DMS53 (cell line): ENCODE measurements at regions not wholly inside any gene's neighbourhood (a gene's known extent, or its start where the extent isn't known, plus 50 kb on each side); places are given as distances from the start of the nearest gene placed in this dataset.

Experiments used
- DNase-seq: peaks from one replicate; lab custom pipeline; 2025; lab: John Stamatoyannopoulos, UW

DNA sequence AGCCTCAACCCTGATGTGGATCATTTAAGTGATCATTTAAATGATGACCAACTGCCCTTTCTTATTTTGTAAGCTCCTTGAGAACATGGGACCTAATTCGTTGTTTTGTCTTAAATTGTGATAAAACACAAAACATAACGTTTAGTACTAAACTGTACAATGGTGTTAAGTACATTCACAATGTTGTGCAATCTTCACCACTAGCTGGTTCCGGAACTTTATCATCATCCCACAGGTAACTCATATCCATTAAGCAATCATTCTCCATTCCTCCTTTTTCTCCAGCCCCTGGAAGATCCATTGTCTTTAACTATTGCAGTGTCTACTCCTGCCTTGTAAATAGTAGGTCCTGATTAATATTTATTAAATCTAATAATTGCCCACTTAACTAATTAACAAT, 460.5 kb upstream of the BRINP1 start:
- no peak for DNase-seq

DNA sequence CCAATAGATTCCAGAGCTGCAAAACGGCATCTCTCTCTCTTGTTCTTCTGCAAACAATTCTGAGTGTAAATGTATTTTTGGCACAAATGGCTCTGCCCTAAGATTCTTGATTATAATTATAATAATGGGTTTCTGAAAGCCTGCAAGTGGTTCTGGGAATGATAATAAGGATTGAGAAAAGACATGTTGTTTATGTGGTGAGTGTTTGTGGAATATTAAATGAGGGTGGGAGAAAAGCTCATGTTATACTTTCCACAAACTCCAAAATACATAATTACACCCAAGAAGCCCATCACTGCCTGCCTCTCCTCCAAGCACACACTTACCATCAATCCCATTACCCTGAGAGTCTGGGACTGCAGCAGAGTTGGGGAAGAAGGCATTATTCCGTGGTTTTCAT, 460.0 kb upstream of the BRINP1 start:
- DNase-seq, result no peak

DNA sequence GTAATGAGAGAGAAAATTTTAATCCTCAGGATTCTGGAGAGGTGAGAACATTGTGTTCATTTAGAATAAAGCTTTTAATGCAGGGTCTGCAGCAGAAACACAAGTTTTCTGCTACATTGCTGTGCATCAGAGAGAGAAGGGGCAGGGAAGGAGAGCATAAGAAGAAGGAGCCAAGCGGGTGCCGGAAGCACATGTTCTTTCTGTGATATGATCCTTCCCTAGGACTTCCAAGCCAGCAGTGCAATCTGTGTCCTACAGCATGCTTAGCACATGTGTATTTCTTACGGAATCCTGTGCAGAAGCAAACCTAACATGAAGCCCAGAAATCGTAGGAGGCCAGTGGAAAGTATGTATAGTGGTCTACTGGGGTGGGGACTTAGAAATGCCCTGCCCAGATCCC, 458.3 kb upstream of the BRINP1 start:
- no peak for DNase-seq

DNA sequence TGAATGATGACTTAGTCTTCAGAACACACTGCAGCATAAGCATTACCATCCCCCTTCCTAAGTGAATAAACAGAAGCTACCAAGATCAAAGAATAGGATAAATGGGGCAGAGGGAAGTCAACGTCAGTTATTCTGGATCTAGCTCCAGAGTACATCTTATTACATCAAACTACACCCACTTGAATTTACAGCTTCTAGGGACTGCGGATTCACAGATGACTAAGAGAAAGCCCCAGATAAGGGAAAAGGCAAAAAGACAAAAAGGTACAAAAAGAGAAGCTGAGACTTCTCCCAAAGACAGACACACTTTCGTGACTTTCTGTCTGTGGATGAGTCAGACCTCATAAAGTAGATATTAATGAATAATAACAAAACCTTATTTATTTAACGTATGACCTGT, 457.9 kb upstream of the BRINP1 start:
- no peak for DNase-seq

DNA sequence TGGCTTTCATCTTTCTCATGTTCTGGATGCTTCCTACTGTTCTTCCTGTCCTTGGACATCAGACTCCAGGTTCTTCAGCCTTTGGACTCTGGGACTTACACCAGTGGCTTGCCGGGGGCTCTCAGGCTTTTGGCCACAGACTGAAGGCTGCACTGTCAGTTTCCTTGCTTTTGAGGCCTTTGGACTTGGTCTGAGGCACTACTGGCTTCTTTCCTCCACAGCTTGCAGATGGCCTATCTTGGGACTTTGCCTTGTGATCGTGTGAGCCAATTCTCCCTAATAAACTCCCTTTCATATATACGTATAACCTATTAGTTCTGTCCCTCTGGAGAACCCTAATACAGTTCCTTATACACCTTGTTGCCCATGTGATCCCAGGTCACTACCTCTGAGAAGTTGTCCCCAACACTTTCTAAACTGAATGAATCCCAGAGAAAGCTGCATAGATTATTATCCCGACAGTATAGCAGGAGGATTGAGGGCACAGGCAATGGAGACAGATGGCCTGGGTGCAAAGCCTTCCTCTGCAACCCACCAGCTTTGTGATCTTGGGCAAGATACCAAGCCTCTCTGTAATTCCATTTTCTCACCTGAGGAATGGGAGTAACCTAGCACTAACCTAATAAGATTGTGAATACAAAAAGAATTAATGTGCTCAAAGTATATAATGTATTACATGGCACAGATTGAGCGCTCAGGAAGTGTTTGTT, 449.6 kb upstream of the BRINP1 start:
- no peak for DNase-seq

DNA sequence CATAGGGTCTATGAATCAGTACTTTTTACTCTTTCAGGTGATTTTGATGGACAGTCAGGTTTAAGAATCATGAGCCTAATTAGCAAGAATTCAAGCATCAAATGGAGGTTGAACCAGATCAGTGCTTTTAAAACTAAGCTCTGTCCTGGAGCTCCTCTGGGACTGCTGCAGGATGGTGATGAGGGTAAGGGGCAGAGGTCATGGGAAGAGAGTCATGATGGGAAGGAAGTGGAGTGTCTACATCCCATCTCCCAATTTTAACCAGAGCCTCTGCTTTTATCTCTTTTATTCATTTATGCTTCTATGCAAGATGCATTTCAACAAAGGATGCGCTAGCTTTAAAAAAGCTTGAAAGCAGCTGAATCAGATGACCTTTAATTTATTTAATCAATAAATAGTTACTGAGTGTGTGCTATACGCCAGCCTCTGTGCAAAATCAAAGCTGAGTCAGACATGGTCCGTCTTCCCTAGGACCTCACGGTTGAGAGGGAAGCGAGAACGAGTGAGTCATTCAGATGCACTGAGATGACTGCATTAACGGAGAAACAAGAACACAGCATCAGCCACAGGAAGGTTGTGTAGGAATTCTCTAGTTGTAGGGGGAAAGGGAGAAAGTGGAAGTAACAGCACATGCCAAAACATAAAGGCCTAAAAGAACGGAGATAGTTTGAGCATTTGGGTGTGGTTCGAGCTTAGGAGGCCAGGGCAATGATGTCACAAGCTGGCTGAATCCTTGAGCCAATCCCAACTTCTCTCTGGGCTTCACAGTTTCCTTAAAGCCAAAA, 441.6 kb upstream of the BRINP1 start:
- DNase-seq, result peak; percentile 66

DNA sequence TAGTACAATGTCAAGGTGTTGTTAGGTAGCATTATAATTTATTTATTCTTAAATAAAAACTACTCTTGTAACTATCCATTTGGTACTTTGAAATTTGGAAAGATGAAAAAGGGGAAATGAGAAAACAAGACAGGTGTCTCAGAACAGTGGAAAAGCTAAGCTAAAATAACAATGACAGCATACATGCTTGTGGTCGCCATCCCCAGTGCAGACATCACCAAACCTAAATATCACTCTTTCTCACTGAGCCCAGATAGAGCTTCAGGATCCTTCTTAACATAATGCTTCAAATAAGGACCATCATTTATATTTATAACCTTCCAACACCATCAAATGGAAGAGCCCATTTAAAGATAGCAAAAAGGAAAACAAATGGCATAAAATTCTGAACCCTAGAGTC, 434.4 kb upstream of the BRINP1 start:
- no peak for DNase-seq

DNA sequence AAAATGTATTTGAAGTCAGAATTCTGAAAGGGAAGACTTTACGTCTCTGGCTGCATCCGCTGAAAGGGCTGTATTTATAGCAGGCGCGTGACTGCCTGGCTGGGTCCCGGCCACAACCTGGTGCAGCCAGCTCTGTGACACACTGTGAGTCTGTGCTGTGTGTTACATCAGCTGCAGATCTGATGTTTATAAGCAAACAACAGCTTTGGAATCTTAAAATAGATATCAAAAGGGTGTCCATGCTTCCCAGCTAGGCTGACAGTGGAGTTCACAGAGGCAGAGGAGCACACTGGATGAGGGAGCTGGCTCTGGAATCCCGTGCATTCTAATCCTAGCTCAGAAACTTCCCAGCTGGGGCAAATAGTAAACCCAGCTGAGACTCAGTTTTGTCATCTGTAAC, 433.4 kb upstream of the BRINP1 start:
- peak; percentile 80 for DNase-seq

DNA sequence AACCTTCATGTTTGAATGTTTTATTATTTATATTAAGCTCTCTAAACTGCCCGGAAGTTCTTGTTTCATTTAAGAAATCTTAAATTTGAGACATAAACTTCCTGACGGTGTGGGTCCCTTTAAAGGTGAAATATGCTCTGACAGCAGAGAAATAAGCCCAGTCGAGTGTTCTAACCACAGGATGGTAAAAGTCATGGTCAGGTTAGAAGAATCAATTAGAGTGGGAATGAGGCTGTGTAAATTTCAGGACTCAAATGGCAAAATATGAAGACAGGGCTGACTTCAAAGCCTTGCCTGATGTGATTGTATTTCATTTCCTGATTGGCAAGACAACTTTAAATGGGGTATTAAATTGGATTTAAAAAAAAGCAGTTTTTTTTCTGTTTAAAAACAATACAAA, 432.9 kb upstream of the BRINP1 start:
- peak; percentile 34 for DNase-seq

DNA sequence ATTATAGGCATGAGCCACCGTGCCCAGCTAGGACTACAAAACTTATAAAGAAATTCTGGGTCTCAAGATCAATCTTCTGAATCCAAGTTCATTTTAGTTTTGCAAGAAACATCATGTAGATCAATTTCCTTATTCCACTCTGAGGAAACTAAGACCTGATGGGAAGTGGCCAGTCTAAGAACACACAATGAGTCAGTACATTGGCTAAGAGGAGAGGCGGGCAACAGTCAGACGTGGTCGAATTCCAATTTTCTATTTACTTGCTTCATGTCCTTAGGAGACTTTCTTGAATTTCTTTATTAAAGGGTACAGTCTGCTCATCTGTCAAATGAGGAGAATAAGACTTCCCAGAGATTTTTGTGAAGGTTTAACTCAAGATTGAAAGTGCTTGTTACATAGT, 432.1 kb upstream of the BRINP1 start:
- no peak for DNase-seq

DNA sequence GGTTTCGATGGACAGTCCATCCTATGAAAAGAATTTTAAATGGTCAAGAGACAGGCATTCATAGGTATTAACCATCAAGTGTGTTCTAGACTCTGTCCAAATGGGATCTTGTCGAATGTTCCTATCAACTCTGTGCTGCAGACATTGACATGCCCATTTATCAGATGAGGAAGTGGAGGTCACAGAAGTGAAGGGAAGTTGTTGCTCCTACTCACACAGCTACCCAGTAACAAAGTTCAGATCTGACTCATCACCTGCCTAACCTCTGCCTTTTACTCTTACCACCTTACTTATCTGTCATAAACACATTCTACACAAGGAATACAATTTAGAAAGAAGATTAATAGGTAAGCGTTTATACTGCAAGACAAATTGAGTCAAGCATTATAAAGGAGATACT, 426.2 kb upstream of the BRINP1 start:
- DNase-seq, result no peak

DNA sequence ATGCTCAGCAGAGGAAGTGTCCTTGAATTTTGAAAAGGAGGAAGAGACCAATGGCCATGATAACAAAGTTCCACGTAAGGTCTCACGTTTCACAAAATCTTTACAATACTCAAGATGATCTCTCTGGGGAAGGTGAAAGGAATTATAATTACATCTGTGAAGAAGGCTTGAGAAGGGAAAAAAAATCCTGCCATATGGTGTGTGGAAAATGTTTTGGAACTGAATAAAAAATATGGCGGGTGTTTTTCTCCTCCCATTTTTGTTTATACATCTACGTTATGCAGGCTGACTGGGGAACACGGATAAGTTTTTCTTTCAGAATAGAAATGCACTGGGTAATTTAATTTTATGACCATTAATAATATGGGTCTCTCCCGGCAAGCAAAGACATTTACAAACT, 425.6 kb upstream of the BRINP1 start:
- DNase-seq, result no peak

DNA sequence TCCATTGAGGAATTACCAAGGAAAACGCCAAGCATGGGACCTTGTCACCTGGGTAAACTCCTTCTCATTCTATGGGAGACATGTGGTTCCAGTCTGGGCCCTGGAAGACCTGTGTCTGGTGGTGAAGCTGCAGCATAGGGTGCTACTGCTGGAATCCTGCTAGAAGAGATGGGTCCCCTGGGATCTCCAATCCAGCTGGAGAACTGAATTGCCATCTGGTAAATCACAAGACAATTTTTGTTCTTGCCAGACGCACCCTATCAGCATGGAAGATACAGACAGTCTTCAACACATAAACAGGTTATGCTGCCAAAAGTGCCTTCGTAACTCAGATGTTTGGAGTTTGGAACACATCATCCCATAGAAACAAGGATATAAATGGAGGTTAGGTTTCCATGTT, 424.0 kb upstream of the BRINP1 start:
- no peak for DNase-seq

DNA sequence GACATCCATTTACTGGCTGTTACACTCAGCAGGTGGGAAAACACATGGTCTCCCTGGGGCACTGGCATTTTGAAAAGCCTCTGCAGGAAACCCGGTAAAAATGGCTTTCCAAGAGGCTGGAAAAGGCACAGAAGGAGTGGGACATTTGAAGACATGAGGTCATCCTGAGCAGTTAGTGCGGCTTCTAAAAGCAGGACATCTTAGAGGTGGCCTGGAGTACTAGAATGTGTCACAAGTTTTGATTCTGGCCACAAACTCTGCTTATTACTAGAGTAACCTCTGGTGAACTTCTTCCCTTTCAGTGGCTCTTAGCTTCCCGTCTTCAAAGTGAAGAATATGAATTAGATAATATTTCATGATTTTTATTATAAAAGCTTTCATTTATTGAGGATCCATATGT, 423.0 kb upstream of the BRINP1 start:
- no peak for DNase-seq

DNA sequence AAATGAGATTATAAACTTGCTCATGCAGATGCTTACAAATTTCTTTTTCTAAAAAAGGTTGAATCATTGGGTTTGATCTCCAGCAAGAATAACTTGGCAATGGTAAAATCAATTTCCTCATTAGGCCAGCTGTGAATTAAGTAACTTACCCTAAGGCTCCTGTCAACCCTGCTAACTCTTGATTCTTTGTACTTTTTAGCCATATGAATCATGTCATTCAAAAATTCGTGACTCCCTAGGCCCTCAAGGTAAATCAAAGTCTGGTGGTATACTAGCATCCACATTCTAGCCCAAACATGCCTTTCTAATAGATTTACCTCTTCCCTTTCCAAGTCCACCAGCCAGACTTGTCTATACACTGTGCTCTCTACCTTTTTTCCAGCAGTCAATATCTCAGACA, 420.8 kb upstream of the BRINP1 start:
- no peak for DNase-seq

DNA sequence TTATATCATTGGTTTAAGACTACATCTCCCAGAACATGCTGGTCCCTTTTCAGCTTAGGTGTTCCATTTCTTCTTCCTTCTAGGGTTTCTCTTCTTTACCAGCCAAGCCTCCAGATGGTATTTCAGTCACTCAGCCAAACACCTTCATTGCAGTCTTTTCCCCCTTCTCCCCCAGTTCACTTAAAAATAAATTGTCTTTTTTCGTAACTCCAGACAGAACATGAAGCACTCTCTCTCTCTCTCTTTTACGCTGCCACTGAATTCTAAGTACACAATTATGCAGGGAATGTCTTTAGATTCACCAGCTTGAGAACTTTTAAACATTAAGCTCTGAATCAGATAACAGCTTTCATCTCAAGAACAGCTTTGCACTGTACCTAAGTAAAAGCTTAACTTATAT, 419.7 kb upstream of the BRINP1 start:
- no peak for DNase-seq

DNA sequence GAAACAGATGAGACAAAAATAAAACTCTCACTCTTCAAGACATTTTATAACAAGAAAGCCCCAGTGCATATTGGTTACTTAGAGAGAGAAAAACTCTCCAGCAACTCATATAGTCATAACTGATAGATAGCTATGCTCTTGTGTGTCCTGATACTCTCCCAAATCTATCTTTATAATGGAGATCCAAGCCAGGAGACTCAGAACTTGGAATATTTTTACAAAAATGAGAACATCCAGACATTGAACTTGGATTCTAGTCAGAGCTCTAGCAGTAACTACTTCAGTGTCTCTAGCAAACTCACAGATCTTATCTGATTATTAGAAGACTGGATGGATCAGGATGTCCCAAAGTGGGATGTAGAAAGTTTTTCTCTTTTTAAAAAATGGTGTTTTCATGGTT, 412.7 kb upstream of the BRINP1 start:
- no peak for DNase-seq

DNA sequence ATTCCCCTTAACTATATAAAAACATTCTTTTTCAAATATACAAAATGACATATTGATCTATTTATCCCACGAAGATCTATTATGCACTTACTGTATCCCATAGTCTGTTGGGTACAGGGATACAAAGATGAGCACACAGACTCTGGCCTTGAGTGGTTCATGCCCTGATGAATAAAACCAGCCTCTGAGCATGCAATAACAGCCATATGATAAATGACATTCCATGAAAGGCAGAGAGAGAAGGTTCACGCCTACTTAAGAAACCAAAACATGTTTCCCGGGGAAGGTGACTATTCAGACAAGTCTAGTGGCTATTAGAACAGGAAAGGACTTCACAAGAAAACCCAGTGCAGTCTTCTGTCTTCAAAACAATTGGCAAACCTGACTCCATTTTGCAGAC, 406.2 kb upstream of the BRINP1 start:
- no peak for DNase-seq

DNA sequence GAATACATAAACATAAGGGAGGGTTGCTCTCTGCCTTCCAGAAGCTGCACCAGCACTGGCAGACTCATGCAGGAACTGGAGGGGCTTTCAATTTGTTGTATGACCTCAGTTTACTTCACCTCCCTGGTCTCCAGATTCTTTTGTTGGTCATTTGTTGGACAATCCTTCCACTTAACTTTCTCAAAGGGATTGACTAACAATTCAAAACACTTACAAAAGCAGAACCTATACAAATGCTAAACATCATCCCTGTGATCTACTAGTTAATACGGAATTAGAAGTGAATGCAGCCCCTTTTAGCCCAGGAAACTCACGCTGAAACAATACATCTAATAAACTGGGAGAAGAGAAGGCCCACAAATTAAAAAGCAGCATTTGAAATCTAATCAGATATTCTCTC, 404.6 kb upstream of the BRINP1 start:
- no peak for DNase-seq

DNA sequence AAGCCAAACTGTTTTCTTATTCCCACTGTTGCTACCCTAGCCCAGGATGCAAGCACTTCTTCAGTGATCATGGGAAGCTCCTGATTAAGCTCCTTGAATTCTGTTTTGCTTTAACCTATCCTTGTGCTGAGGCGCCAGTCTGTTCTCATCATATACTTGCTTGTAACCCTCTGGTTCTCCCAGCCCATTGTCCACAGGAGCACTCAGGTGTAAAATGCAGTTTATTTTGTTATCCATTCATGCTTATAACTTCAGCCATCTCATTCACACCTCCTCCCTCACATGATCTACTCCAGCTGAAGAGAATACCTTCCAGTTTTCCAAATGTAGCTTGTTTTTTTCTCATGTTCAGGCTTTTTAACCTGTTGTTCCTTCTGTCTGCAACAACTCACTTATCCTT, 402.1 kb upstream of the BRINP1 start:
- no peak for DNase-seq

DNA sequence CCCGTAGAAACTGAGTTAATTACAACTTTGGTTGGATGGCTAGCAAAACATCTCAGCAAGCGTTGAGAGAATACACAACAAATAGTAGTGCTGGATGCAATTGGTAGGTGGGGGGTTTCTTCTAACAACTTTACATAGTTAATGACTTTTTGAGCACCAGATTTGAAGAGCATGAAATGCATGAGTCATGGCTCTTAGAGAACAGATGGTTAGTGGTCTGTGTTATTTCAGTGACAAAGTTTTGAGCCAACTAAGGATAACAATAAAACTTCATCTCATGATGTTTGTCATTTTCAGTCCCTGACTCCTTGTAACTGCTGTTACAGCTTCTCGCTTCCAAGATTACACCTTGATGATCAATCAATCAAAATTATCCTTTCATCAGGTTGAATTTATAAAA, 399.0 kb upstream of the BRINP1 start:
- peak; percentile 56 for DNase-seq

DNA sequence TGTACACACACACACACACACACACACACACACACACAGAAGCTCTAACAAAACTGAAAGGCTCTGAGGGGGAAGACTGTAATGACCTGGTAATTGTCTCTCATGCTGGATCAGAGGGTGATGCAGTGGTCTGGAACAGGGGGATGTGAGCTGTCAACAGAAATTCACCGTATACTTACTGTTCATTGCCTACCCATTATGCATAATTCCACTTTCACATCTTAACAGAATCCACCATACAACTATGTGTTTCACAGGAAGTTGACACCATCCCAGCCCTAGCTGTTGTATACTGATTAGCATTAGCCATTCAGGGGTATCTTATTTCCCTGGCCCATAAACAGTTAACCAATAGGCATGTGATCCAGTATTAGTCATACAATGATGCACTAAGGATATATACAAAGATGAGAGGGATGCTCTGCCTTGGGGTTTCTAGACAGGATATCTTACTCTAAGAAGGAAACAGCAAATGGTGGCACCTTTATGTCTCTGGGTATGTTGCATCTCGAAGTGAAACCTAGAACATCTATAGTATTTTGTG, 396.5 kb upstream of the BRINP1 start:
- DNase-seq, result no peak

DNA sequence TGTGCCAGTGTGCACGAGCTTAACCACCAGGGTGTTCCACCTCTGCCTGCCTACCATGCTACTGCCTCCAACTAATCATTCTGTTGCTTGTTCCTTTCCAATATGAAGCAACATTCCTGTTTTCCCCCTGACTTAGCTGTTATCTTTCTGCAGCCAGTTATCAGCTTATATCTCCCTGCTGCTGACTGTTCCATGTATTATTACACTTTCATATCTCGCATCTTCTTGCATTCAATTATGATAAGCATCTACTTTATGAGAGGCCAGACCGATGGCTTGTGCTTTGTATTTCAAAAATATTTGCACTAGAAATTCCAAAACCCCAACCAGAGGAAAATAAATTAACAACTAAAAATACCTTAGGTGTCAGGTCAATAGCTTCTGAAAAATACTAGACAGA, 394.0 kb upstream of the BRINP1 start:
- no peak for DNase-seq

DNA sequence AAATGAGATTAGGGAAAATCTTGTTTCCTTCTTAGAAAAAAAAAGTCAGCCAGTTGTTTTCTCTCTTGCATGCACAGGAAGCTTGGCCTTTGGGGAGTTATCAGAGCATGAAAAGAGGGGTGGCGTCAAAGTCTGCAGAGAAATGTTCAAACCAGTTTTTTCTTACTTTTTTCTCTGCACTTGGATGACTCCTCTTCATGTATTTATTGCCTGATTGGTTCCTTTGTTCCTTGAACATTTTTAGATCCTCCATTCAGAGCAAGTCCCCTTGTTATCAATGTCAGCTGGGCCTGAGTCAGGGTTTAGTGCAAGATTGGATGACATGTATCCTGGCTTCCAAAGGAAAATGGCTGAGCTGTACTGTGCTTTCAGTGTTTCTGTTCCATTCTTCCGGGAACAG, 392.6 kb upstream of the BRINP1 start:
- DNase-seq, result peak; percentile 35
